Astrocyte (in vitro differentiated cells and primary cell): ENCODE measurements at regions not wholly inside any gene's neighbourhood (a gene's known extent, or its start where the extent isn't known, plus 50 kb on each side); places are given as distances from the start of the nearest gene placed in this dataset.

Experiments
- EZH2 ChIP-seq: IDR thresholded peaks from 2 replicates; pipeline ENCODE4 v1.6.1; 2012; ENCODE audit warnings: mild to moderate bottlenecking, low read length, inconsistent platforms; ENCODE audit not compliant: insufficient read depth
- TF ChIP-seq, protein P1 (sequence below): IDR thresholded peaks from 2 replicates; pipeline ENCODE4 v1.5.1; 2011; ENCODE audit warnings: low read depth, mild to moderate bottlenecking, inconsistent platforms, low read length, moderate library complexity; ENCODE audit not compliant: insufficient read depth

DNA sequence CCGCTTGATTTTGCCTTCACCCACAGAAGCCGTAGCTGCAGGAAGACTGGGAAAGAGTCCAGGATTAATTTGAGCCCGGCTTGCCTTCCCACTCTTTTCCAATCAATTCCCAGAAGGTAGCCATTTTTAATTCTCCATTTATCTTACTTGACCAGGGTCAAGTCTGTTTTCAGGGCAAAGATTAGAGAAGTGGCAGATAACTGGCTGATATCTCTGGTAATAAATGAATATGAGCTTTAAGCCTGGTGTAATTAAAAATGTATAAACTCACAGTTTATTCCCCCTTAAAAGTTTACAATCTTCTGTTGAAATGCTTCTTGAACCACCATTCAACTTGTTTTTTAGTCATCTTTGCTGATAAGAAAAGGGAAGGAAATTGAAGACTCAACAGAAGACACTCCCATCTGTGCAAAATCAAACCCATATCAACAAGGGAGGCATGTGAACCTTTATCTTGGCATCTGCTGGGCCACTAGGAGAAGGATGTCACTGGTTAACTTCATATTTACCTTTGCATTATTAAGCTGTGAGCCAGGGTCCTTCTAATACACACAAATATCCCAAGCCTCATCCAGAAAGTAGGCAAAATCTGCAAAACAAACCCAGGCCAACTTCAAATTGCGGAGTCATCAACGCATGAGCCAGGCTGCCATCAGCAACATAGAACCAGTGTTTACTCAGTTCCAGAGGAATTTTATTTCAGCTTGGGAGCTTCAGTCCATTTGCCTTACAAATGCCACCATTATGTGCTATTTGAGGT, 314.6 kb upstream of the MAF start:
- TF ChIP-seq, protein P1, sequence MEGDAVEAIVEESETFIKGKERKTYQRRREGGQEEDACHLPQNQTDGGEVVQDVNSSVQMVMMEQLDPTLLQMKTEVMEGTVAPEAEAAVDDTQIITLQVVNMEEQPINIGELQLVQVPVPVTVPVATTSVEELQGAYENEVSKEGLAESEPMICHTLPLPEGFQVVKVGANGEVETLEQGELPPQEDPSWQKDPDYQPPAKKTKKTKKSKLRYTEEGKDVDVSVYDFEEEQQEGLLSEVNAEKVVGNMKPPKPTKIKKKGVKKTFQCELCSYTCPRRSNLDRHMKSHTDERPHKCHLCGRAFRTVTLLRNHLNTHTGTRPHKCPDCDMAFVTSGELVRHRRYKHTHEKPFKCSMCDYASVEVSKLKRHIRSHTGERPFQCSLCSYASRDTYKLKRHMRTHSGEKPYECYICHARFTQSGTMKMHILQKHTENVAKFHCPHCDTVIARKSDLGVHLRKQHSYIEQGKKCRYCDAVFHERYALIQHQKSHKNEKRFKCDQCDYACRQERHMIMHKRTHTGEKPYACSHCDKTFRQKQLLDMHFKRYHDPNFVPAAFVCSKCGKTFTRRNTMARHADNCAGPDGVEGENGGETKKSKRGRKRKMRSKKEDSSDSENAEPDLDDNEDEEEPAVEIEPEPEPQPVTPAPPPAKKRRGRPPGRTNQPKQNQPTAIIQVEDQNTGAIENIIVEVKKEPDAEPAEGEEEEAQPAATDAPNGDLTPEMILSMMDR: no peak
- no peak for TF ChIP-seq EZH2
